GM10266 (cell line): ENCODE measurements at regions not wholly inside any gene's neighbourhood (a gene's known extent, or its start where the extent isn't known, plus 50 kb on each side); places are given as distances from the start of the nearest gene placed in this dataset.

Experiments used
- DNase-seq: peaks from one replicate; pipeline ENCODE4 v3.0.0; 2012; ENCODE audit errors: extremely low spot score
- TF ChIP-seq, protein P1 (sequence below): IDR thresholded peaks from 2 replicates; pipeline ENCODE4 v1.5.1; 2012; ENCODE audit warnings: mild to moderate bottlenecking, low read depth; ENCODE audit not compliant: control insufficient read depth, insufficient read depth; ENCODE audit errors: missing control alignments

- no peak for DNase-seq
- TF ChIP-seq, protein P1, sequence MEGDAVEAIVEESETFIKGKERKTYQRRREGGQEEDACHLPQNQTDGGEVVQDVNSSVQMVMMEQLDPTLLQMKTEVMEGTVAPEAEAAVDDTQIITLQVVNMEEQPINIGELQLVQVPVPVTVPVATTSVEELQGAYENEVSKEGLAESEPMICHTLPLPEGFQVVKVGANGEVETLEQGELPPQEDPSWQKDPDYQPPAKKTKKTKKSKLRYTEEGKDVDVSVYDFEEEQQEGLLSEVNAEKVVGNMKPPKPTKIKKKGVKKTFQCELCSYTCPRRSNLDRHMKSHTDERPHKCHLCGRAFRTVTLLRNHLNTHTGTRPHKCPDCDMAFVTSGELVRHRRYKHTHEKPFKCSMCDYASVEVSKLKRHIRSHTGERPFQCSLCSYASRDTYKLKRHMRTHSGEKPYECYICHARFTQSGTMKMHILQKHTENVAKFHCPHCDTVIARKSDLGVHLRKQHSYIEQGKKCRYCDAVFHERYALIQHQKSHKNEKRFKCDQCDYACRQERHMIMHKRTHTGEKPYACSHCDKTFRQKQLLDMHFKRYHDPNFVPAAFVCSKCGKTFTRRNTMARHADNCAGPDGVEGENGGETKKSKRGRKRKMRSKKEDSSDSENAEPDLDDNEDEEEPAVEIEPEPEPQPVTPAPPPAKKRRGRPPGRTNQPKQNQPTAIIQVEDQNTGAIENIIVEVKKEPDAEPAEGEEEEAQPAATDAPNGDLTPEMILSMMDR = no peak
These were observed 103.1 kb upstream of the KAZN start for GRCh38 chr1:14495381-14495780.

DNA sequence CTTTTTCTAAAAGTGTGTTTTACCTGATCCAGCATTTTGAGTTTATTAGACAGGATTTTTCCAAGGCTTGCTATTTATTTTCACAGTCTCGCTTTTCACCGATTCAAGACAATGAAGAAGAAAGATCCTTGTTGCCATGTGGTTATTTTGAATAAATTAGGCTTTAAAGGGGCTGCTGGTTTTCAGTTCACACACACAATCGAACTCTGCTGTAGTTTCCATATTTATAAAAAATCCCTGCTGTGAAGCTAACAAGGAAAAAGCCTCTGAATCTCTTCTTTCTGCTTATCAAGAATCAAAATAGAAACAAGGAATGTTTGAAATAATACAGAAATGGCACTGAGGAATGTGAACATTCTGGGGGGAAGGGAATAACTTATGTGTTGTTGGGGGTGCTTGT, 102.5 kb upstream of the KAZN start:
- TF ChIP-seq, protein P1 = no peak
- no peak for DNase-seq

DNA sequence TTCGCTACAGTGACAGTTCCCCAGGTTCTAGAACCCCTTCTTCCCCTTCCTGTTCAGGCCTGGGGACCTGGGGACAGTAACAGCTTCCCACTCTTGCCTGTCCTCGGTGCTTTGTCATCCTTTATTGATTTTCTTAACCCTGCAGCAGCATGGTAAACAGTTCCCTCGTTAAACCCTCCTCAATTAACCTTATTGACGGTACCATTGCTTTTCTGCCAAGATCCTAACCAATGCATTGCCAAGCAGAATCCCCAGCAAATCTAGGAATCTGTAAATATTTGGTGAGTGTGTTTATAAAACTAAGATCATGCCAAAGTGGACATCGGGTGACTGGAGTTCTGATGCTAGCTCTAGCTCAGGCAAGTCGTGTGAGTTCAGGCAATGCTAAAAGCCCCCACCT, 99.6 kb upstream of the KAZN start:
- no peak for DNase-seq
- TF ChIP-seq, protein P1 = no peak

- TF ChIP-seq, protein P1 = no peak
- no peak for DNase-seq
These were observed 99.0 kb upstream of the KAZN start for GRCh38 chr1:14499312-14500040.

DNA sequence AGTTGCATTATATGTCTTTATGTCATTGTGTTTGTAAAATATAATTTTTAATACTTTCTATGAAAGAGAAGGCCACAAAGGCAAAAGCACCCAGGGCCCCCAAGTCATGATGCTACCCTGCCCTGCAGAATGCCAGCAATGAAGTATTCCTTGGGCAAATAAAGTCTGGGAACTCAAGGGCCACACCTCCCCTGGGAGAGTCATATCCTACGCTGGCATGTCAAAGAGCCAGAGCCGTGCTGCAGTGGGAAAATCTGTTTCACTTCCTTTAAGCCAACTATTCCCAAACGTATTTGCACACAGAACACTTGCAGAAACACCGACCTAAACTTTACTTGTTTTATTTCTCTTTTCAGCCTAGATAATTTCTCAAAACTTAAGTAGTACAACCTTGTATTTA, 98.4 kb upstream of the KAZN start:
- TF ChIP-seq, protein P1 = no peak
- DNase-seq = no peak

- no peak for DNase-seq
- TF ChIP-seq, protein P1 = no peak
These were observed 97.6 kb upstream of the KAZN start for GRCh38 chr1:14500912-14501311.

DNA sequence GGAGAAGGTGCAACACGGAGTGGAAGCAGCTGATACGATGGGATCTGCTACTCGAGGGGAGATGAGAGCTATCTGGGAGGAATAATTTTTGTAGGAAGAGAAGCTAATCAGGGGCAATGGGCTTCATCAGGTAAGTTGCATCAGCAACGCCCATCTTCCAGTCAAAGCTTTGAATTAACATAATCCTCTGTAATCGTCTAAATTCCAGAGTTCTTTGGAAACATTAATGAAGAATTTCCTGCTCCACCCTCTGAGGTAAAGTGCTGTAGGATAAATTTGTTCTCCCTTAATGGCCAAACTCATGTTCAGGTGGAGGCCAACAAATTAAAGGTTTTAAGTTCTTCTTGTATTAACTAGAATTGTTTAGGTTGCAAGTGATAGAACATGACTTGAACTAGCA, 94.0 kb upstream of the KAZN start:
- TF ChIP-seq, protein P1 = no peak
- DNase-seq = no peak
